Ovary (tissue), 1 donor: ENCODE measurements at regions not wholly inside any gene's neighbourhood (a gene's known extent, or its start where the extent isn't known, plus 50 kb on each side); places are given as distances from the start of the nearest gene placed in this dataset.

ENCODE experiments used
- EP300 ChIP-seq: sonication (generic); formaldehyde crosslinking; IDR thresholded peaks from one replicate; pipeline ENCODE4 v1.6.1; 2017; ENCODE audit warnings: antibody characterized with exemption
- POLR2A ChIP-seq: fragments of 450-650 bp; IDR thresholded peaks from one replicate; pipeline ENCODE4 v1.6.1; 2017; ENCODE audit warnings: antibody characterized with exemption, mild to moderate bottlenecking, moderate library complexity

DNA sequence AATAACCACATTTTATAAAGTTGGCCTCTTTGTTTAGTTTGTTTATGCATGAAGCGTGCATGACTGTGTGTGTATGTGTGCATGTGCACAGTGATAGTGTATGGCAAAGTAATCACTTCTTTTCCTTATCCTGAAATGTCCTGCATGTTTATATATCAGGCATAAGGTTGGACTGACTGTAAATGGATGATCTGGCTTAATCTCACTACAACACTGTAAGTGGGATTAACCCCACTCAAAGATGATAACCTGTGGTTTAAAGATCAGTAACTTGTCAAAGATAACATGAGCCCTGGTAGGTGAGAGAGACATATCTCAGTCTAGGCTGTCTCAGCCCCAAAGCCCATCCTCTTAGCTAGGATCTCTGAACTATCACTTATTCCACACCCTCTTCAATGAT lies 376.6 kb upstream of the TSHZ2 start:
- TF ChIP-seq POLR2A: no peak
- no peak for TF ChIP-seq EP300
